ENCODE measurements at regions not wholly inside any gene's neighbourhood (a gene's known extent, or its start where the extent isn't known, plus 50 kb on each side); places are given as distances from the start of the nearest gene placed in this dataset.
"Not testable (repeated sequence)": the region's sequence is repeated elsewhere in the genome, so short reads cannot be mapped to it uniquely, and the experiment has no call there.

- Histone ChIP-seq H3K9me3 (no peaks in the 10 kb centered on the region), H3K36me3 (no peaks in the 10 kb centered on the region), H3K4me3 (no peak overlapping the region), H3K27me3 (no peaks in the 10 kb centered on the region), H3K4me1 (no peaks in the 10 kb centered on the region), H3K27ac (no peak overlapping the region)
- DNase-seq (ENCODE audit: low spot score in 2 of 2), result no peak
- intact Hi-C loops (cut with DNase I; ENCODE audit: low total_unique reads), result no loop called here
- TF ChIP-seq POLR2A (IDR thresholded peaks at IDR 0.05) (no peak), POLR2AphosphoS5 (IDR thresholded peaks at IDR 0.05) (no peak)
- TF ChIP-seq, protein P1, sequence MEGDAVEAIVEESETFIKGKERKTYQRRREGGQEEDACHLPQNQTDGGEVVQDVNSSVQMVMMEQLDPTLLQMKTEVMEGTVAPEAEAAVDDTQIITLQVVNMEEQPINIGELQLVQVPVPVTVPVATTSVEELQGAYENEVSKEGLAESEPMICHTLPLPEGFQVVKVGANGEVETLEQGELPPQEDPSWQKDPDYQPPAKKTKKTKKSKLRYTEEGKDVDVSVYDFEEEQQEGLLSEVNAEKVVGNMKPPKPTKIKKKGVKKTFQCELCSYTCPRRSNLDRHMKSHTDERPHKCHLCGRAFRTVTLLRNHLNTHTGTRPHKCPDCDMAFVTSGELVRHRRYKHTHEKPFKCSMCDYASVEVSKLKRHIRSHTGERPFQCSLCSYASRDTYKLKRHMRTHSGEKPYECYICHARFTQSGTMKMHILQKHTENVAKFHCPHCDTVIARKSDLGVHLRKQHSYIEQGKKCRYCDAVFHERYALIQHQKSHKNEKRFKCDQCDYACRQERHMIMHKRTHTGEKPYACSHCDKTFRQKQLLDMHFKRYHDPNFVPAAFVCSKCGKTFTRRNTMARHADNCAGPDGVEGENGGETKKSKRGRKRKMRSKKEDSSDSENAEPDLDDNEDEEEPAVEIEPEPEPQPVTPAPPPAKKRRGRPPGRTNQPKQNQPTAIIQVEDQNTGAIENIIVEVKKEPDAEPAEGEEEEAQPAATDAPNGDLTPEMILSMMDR (IDR thresholded peaks at IDR 0.05), result no peak
Observed at GRCh38 chr12:62044450-62045135, 215.6 kb upstream of the USP15 start.

DNA sequence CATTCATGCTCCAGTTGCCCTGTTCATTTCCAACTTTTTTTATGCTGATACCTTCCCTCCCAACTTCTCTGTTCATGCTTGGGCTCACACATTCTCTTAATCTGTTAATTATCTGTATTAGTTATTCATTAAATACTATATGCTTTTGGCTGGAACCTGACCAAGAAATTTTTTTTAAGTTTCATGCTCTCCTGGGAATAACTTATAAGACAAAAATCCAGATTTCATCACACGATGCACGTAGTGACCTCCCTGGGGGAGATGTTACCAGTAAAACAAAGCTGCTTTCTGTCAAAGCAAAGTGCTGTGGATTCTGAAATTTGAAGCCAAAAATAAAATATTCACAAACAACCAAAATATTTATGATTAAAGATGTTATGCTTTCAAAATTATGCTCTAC is 215.0 kb upstream of the USP15 start:
- Histone ChIP-seq H3K9me3 (no peaks in the 10 kb centered on the region), H3K4me3 (no peak overlapping the region), H3K27ac (no peak overlapping the region), H3K36me3 (no peaks in the 10 kb centered on the region), H3K4me1 (no peaks in the 10 kb centered on the region), H3K27me3 (no peaks in the 10 kb centered on the region)
- intact Hi-C loops (cut with DNase I; ENCODE audit: low total_unique reads), result no loop called here
- TF ChIP-seq POLR2AphosphoS5 (IDR thresholded peaks at IDR 0.05) (no peak), POLR2A (IDR thresholded peaks at IDR 0.05) (no peak)
- TF ChIP-seq, protein P1 (IDR thresholded peaks at IDR 0.05), result no peak
- no peak for DNase-seq (ENCODE audit: low spot score in 2 of 2)

GRCh38 chr12:62050785-62051184 is 209.4 kb upstream of the USP15 start:
- TF ChIP-seq POLR2A (IDR thresholded peaks at IDR 0.05) (no peak), POLR2AphosphoS5 (IDR thresholded peaks at IDR 0.05) (no peak)
- TF ChIP-seq, protein P1 (IDR thresholded peaks at IDR 0.05), result no peak
- Histone ChIP-seq H3K4me1 (no peaks in the 10 kb centered on the region), H3K9me3 (no peaks in the 10 kb centered on the region), H3K27ac (no peak overlapping the region), H3K36me3 (no peaks in the 10 kb centered on the region), H3K4me3 (no peak overlapping the region), H3K27me3 (no peaks in the 10 kb centered on the region)
- no peak for DNase-seq (ENCODE audit: low spot score in 2 of 2)
- intact Hi-C loops (cut with DNase I; ENCODE audit: low total_unique reads), result no loop called here

DNA sequence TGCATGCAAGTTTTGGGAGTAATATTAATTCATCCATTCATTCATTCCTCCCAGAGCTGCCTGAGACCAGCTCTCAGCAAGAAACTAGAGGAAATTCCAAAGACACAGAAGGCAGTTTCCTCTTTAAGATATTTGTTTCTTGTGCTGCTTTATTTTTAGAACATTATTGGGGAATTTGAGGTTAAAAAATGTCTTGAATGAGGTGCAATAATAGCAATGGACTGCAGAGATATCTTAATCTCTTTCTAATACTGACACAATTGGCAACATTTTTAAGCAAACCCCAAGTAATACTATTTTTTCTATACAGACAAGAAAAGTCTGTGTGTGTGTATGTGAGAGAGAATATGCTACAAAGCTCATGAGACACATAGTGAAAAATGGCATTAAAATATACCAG is 190.2 kb upstream of the USP15 start:
- no peak for DNase-seq (ENCODE audit: low spot score in 2 of 2)
- Histone ChIP-seq H3K4me3 (no peak overlapping the region), H3K9me3 (no peaks in the 10 kb centered on the region), H3K27ac (no peak overlapping the region), H3K4me1 (no peaks in the 10 kb centered on the region), H3K36me3 (no peaks in the 10 kb centered on the region), H3K27me3 (no peaks in the 10 kb centered on the region)
- TF ChIP-seq POLR2AphosphoS5 (IDR thresholded peaks at IDR 0.05), result no peak
- no peak for TF ChIP-seq POLR2A (IDR thresholded peaks at IDR 0.05)
- TF ChIP-seq, protein P1 (IDR thresholded peaks at IDR 0.05), result no peak
- intact Hi-C loops (cut with DNase I; ENCODE audit: low total_unique reads), result no loop called here

GRCh38 chr12:62073236-62073635 is 187.0 kb upstream of the USP15 start:
- H3K4me1 ChIP-seq; DNase-seq (ENCODE audit: low spot score in 2 of 2); H3K27ac ChIP-seq; H3K27me3 ChIP-seq; H3K36me3 ChIP-seq; H3K4me3 ChIP-seq; intact Hi-C loops (cut with DNase I; ENCODE audit: low total_unique reads); H3K9me3 ChIP-seq: not testable (repeated sequence)

DNA sequence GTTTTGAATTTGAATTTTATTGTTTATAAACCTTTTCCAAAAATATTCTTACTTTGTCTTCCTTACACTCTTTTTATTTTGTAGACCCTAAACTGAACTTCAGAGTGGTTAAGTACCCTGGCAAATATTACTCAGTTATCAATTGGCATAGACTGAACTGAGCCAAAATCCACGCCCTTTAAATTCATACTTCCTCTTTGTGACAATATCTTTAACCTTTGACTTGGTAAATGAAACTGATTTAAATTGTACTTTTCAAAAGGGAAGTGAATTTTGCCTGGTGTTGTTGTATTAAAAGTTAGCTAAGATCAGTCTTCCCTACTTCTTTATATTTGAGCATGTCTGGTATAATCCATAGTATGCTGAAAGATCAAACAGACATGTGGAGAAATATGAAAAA is 184.3 kb upstream of the USP15 start:
- H3K9me3 ChIP-seq, result no peaks in the 10 kb centered on the region
- no peaks in the 10 kb centered on the region for H3K27me3 ChIP-seq
- no peak overlapping the region for H3K27ac ChIP-seq
- no peak overlapping the region for H3K4me3 ChIP-seq
- H3K4me1 ChIP-seq, result no peaks in the 10 kb centered on the region
- intact Hi-C loops (cut with DNase I; ENCODE audit: low total_unique reads), result no loop called here
- no peak for DNase-seq (ENCODE audit: low spot score in 2 of 2)
- TF ChIP-seq, protein P1 (IDR thresholded peaks at IDR 0.05), result no peak
- TF ChIP-seq POLR2A (IDR thresholded peaks at IDR 0.05) (no peak), POLR2AphosphoS5 (IDR thresholded peaks at IDR 0.05) (no peak)
- no peaks in the 10 kb centered on the region for H3K36me3 ChIP-seq

All from breast epithelium (tissue), 4 donors.